ENCODE measurements at regions not wholly inside any gene's neighbourhood (a gene's known extent, or its start where the extent isn't known, plus 50 kb on each side); places are given as distances from the start of the nearest gene placed in this dataset.

- DNase-seq (ENCODE audit: low read depth in 2 of 2) = no peak
- no peak for TF ChIP-seq CTCF (IDR thresholded peaks at IDR 0.05; ENCODE audit: low read depth, low read length)
- H3K4me3 ChIP-seq (replicated peaks in 1 of 2; ENCODE audit: low read depth in 2 of 2, low read length in 2 of 2) = no peak overlapping the region
Measured at GRCh38 chr6:149164199-149164750, 153.2 kb upstream of the TAB2 start.

GRCh38 chr6:149166336-149166735 is 151.2 kb upstream of the TAB2 start:
- H3K4me3 ChIP-seq (replicated peaks in 1 of 2; ENCODE audit: low read depth in 2 of 2, low read length in 2 of 2) = no peak overlapping the region
- peak in 1 of 2 donors; percentile 32 for DNase-seq (ENCODE audit: low read depth in 2 of 2)
- no peak for TF ChIP-seq CTCF (IDR thresholded peaks at IDR 0.05; ENCODE audit: low read depth, low read length)

GRCh38 chr6:149166747-149167146 is 150.8 kb upstream of the TAB2 start:
- no peak for TF ChIP-seq CTCF (IDR thresholded peaks at IDR 0.05; ENCODE audit: low read depth, low read length)

GRCh38 chr6:149168968-149169367 is 148.5 kb upstream of the TAB2 start:
- TF ChIP-seq CTCF (IDR thresholded peaks at IDR 0.05; ENCODE audit: low read depth, low read length) = no peak
- no peak for DNase-seq (ENCODE audit: low read depth in 2 of 2)
- H3K4me3 ChIP-seq (replicated peaks in 1 of 2; ENCODE audit: low read depth in 2 of 2, low read length in 2 of 2) = no peak overlapping the region

More at GRCh38 chr6:149166747-149167146, 150.8 kb upstream of the TAB2 start:
- DNase-seq (ENCODE audit: low read depth in 2 of 2) = peak in 1 of 2 donors; percentile 29
- no peak overlapping the region for H3K4me3 ChIP-seq (replicated peaks in 1 of 2; ENCODE audit: low read depth in 2 of 2, low read length in 2 of 2)

- TF ChIP-seq CTCF (IDR thresholded peaks at IDR 0.05; ENCODE audit: low read depth, low read length) = no peak
Measured at GRCh38 chr6:149169761-149170511, 147.6 kb upstream of the TAB2 start.

GRCh38 chr6:149170564-149171452 is 146.7 kb upstream of the TAB2 start:
- no peak overlapping the region for H3K4me3 ChIP-seq (replicated peaks in 1 of 2; ENCODE audit: low read depth in 2 of 2, low read length in 2 of 2)
- peak; percentile 4 to 25 for DNase-seq (ENCODE audit: low read depth in 2 of 2)
- no peak for TF ChIP-seq CTCF (IDR thresholded peaks at IDR 0.05; ENCODE audit: low read depth, low read length)

More at GRCh38 chr6:149169761-149170511, 147.6 kb upstream of the TAB2 start:
- H3K4me3 ChIP-seq (replicated peaks in 1 of 2; ENCODE audit: low read depth in 2 of 2, low read length in 2 of 2) = no peak overlapping the region
- DNase-seq (ENCODE audit: low read depth in 2 of 2) = peak; percentile 3 to 13

Data from cardiac fibroblast (primary cell).